ENCODE measurements at regions not wholly inside any gene's neighbourhood (a gene's known extent, or its start where the extent isn't known, plus 50 kb on each side); places are given as distances from the start of the nearest gene placed in this dataset.
A peak's percentile ranks its signal among the peaks of the same experiment; 100 is the strongest.

DNA sequence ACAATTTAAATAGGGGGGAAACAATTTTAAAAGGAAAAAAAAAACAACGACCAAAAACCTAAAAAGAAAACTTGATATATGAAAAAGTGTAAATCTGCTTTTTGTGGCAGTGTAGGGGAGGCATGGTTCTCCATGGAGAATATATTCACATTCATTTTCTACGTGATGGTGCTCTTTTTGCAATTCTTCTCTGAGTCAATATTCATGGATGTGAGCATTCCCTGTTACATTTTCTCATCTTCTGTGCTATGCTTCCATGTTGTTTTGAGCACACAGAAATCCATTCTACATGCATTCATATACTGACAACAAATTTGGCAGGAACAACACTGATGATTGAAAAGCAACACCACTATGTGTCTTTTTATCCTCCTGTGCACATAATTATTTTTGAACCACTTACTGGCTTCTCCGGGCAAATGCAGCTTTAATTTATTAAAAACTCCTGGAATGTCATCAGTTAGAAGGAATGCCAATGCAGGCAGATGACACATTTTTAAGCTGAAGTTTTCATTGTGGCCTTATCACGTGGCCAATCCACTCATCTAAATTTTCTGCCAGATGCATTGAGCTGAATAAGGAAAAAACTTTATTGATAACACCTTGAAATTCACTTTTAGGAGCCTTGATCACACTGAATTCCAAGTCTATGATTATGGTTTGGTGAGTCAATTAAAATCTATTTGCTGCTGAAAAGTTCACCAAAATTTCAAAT is 590.6 kb downstream of the NUF2 start:
- Histone ChIP-seq H3K9me3 (ENCODE audit: control insufficient read depth, low read length) (no peaks in the 10 kb centered on the region), H3K4me3 (ENCODE audit: insufficient read depth in 1 of 2, low read depth in 1 of 2, low read length in 2 of 2) (no peak overlapping the region), H3K4ac (ENCODE audit: low read depth in 1 of 2, low read length in 2 of 2) (no peak overlapping the region), H2BK12ac (ENCODE audit: low read length in 2 of 2) (no peak overlapping the region), H2BK120ac (ENCODE audit: low read depth, low read length) (no peak overlapping the region), H2AK5ac (ENCODE audit: low read length, severe bottlenecking) (no peak overlapping the region), H4K91ac (ENCODE audit: low read length) (no peak overlapping the region), H3K9ac (ENCODE audit: low read length) (peak overlapping the region; percentile 21), H3K14ac (ENCODE audit: low read length in 2 of 2) (no peak overlapping the region), H3K4me2 (ENCODE audit: low read length, poor library complexity, severe bottlenecking) (no peak overlapping the region), H2AFZ (ENCODE audit: low read depth, low read length) (no peak overlapping the region), H3K23ac (ENCODE audit: low read length in 2 of 2) (no peak overlapping the region), H3K18ac (ENCODE audit: low read depth in 1 of 2, low read length in 2 of 2) (no peak overlapping the region), H2BK15ac (ENCODE audit: low read depth, poor library complexity, severe bottlenecking) (no peak overlapping the region), H3K36me3 (ENCODE audit: control insufficient read depth in 1 of 2, insufficient read depth in 2 of 2, low read depth in 1 of 2, low read length in 2 of 2) (no peaks in the 10 kb centered on the region), H3K79me1 (replicated peaks; ENCODE audit: low read length, poor library complexity, severe bottlenecking) (no peaks in the 10 kb centered on the region), H2BK5ac (ENCODE audit: low read depth, low read length, poor library complexity, severe bottlenecking) (no peak overlapping the region), H3K27me3 (ENCODE audit: control insufficient read depth in 1 of 2, insufficient read depth in 1 of 2, low read length in 2 of 2) (no peaks in the 10 kb centered on the region), H3K4me1 (ENCODE audit: control insufficient read depth, insufficient read depth, low read depth, low read length) (no peaks in the 10 kb centered on the region), H3K27ac (ENCODE audit: low read length, poor library complexity, severe bottlenecking) (no peak overlapping the region), H4K8ac (ENCODE audit: low read length) (no peak overlapping the region)
- WGBS, result 88% methylated on average over 3 of the region's 4 CpGs
- no peak for DNase-seq

DNA sequence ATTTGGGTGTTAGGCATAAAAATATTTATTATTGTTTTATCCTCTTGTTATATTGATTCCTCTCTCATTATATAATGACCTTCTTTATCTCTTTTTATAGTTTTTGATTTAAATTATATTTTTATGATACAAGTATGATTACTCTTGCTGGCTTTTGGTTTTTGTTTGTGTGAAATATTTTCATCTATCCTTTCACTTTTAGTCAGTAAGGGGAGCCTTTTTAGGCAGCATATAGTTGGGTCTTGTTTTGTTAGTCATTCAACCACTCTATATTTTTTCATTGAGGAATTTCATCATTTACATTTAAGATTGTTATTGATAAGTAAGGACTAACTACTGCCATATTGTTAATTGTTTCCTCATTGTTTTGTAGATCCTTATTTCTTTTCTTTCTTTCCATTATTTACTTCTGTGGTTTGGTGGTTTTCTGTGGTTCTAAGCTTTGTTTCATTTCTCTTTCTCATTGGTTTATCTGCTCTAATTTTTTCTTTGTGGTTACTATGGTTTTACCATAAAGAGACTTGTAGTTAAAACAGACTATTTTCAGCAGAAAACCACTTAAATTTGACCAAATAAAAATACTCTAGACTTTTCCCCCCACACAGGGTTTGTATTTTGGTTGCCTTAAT is 593.1 kb downstream of the NUF2 start:
- no peak overlapping the region for H3K4me2 ChIP-seq (ENCODE audit: low read length, poor library complexity, severe bottlenecking)
- H3K9me3 ChIP-seq (ENCODE audit: control insufficient read depth, low read length), result no peaks in the 10 kb centered on the region
- H3K4me3 ChIP-seq (ENCODE audit: insufficient read depth in 1 of 2, low read depth in 1 of 2, low read length in 2 of 2), result no peak overlapping the region
- H3K27ac ChIP-seq (ENCODE audit: low read length, poor library complexity, severe bottlenecking), result no peak overlapping the region
- H4K91ac ChIP-seq (ENCODE audit: low read length), result no peak overlapping the region
- no peaks in the 10 kb centered on the region for H3K4me1 ChIP-seq (ENCODE audit: control insufficient read depth, insufficient read depth, low read depth, low read length)
- H4K8ac ChIP-seq (ENCODE audit: low read length), result no peak overlapping the region
- no peak overlapping the region for H3K9ac ChIP-seq (ENCODE audit: low read length)
- no peaks in the 10 kb centered on the region for H3K36me3 ChIP-seq (ENCODE audit: control insufficient read depth in 1 of 2, insufficient read depth in 2 of 2, low read depth in 1 of 2, low read length in 2 of 2)
- H3K14ac ChIP-seq (ENCODE audit: low read length in 2 of 2), result no peak overlapping the region
- no peak overlapping the region for H2AK5ac ChIP-seq (ENCODE audit: low read length, severe bottlenecking)
- H2BK5ac ChIP-seq (ENCODE audit: low read depth, low read length, poor library complexity, severe bottlenecking), result no peak overlapping the region
- DNase-seq, result no peak
- no peak overlapping the region for H2BK15ac ChIP-seq (ENCODE audit: low read depth, poor library complexity, severe bottlenecking)
- H3K79me1 ChIP-seq (replicated peaks; ENCODE audit: low read length, poor library complexity, severe bottlenecking), result no peaks in the 10 kb centered on the region
- no peak overlapping the region for H3K23ac ChIP-seq (ENCODE audit: low read length in 2 of 2)
- no peak overlapping the region for H2BK12ac ChIP-seq (ENCODE audit: low read length in 2 of 2)
- no peak overlapping the region for H2AFZ ChIP-seq (ENCODE audit: low read depth, low read length)
- H2BK120ac ChIP-seq (ENCODE audit: low read depth, low read length), result no peak overlapping the region
- no peaks in the 10 kb centered on the region for H3K27me3 ChIP-seq (ENCODE audit: control insufficient read depth in 1 of 2, insufficient read depth in 1 of 2, low read length in 2 of 2)
- no peak overlapping the region for H3K18ac ChIP-seq (ENCODE audit: low read depth in 1 of 2, low read length in 2 of 2)
- no peak overlapping the region for H3K4ac ChIP-seq (ENCODE audit: low read depth in 1 of 2, low read length in 2 of 2)

DNA sequence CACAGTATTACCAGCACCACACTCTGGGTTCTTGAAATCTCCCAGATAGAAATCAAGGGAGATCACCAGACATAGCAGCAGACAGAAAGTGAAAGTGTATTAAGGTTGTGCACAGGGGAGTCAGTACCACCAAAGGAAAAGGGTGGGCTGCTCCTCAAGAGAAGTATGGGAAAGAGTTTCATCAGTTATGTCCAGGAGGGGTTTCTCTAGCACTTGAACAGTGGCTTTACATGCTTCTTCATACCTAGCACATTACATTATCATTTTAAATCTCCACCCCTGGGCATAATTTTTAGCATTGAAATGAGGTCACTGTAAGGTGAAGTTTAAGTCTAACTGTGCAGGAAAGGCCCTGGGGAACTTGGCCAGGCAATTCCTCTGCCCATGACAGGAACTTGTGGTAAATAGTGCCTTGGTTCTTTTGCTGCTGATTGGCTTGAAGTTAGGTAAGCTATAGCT is 601.0 kb downstream of the NUF2 start:
- H2AK5ac ChIP-seq (ENCODE audit: low read length, severe bottlenecking), result no peak overlapping the region
- H3K4me1 ChIP-seq (ENCODE audit: control insufficient read depth, insufficient read depth, low read depth, low read length), result no peaks in the 10 kb centered on the region
- no peak overlapping the region for H3K18ac ChIP-seq (ENCODE audit: low read depth in 1 of 2, low read length in 2 of 2)
- no peak overlapping the region for H2AFZ ChIP-seq (ENCODE audit: low read depth, low read length)
- H3K14ac ChIP-seq (ENCODE audit: low read length in 2 of 2), result no peak overlapping the region
- no peak overlapping the region for H3K23ac ChIP-seq (ENCODE audit: low read length in 2 of 2)
- H4K91ac ChIP-seq (ENCODE audit: low read length), result no peak overlapping the region
- no peak overlapping the region for H2BK15ac ChIP-seq (ENCODE audit: low read depth, poor library complexity, severe bottlenecking)
- peak; percentile 2 for DNase-seq
- H3K9me3 ChIP-seq (ENCODE audit: control insufficient read depth, low read length), result no peaks in the 10 kb centered on the region
- no peaks in the 10 kb centered on the region for H3K36me3 ChIP-seq (ENCODE audit: control insufficient read depth in 1 of 2, insufficient read depth in 2 of 2, low read depth in 1 of 2, low read length in 2 of 2)
- H3K27ac ChIP-seq (ENCODE audit: low read length, poor library complexity, severe bottlenecking), result no peak overlapping the region
- no peak overlapping the region for H3K4ac ChIP-seq (ENCODE audit: low read depth in 1 of 2, low read length in 2 of 2)
- no peaks in the 10 kb centered on the region for H3K27me3 ChIP-seq (ENCODE audit: control insufficient read depth in 1 of 2, insufficient read depth in 1 of 2, low read length in 2 of 2)
- H3K9ac ChIP-seq (ENCODE audit: low read length), result no peak overlapping the region
- H2BK120ac ChIP-seq (ENCODE audit: low read depth, low read length), result no peak overlapping the region
- no peak overlapping the region for H2BK12ac ChIP-seq (ENCODE audit: low read length in 2 of 2)
- no peaks in the 10 kb centered on the region for H3K79me1 ChIP-seq (replicated peaks; ENCODE audit: low read length, poor library complexity, severe bottlenecking)
- H3K4me2 ChIP-seq (ENCODE audit: low read length, poor library complexity, severe bottlenecking), result no peak overlapping the region
- no peak overlapping the region for H3K4me3 ChIP-seq (ENCODE audit: insufficient read depth in 1 of 2, low read depth in 1 of 2, low read length in 2 of 2)
- H4K8ac ChIP-seq (ENCODE audit: low read length), result no peak overlapping the region
- H2BK5ac ChIP-seq (ENCODE audit: low read depth, low read length, poor library complexity, severe bottlenecking), result no peak overlapping the region

DNA sequence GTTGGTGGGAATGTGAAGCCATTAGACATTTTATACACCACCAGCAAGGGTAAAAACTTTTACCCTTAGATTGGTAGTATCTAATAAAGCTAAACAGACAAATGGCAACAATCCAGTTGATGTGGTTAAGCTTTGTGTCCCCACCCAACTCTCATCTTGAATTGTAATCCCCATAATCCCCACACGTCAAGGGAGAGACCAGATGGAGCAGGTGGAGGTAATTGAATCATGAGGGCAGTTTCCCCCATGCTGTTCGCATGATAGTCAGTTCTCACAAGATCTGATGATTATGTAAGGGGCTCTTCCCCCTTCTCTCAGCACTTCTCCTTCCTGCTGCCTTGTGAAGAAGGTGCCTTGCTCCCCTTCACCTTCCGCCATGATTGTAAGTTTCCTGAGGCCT is 602.3 kb downstream of the NUF2 start:
- no peak overlapping the region for H2AK5ac ChIP-seq (ENCODE audit: low read length, severe bottlenecking)
- no peak overlapping the region for H3K9ac ChIP-seq (ENCODE audit: low read length)
- no peaks in the 10 kb centered on the region for H3K4me1 ChIP-seq (ENCODE audit: control insufficient read depth, insufficient read depth, low read depth, low read length)
- no peak overlapping the region for H4K91ac ChIP-seq (ENCODE audit: low read length)
- no peaks in the 10 kb centered on the region for H3K9me3 ChIP-seq (ENCODE audit: control insufficient read depth, low read length)
- H2BK15ac ChIP-seq (ENCODE audit: low read depth, poor library complexity, severe bottlenecking), result no peak overlapping the region
- H3K18ac ChIP-seq (ENCODE audit: low read depth in 1 of 2, low read length in 2 of 2), result no peak overlapping the region
- H3K4ac ChIP-seq (ENCODE audit: low read depth in 1 of 2, low read length in 2 of 2), result no peak overlapping the region
- no peaks in the 10 kb centered on the region for H3K36me3 ChIP-seq (ENCODE audit: control insufficient read depth in 1 of 2, insufficient read depth in 2 of 2, low read depth in 1 of 2, low read length in 2 of 2)
- no peak overlapping the region for H3K4me2 ChIP-seq (ENCODE audit: low read length, poor library complexity, severe bottlenecking)
- no peak overlapping the region for H2BK120ac ChIP-seq (ENCODE audit: low read depth, low read length)
- no peaks in the 10 kb centered on the region for H3K79me1 ChIP-seq (replicated peaks; ENCODE audit: low read length, poor library complexity, severe bottlenecking)
- WGBS, result 86% methylated on average over 2 of the region's 3 CpGs
- H2AFZ ChIP-seq (ENCODE audit: low read depth, low read length), result no peak overlapping the region
- no peak overlapping the region for H3K4me3 ChIP-seq (ENCODE audit: insufficient read depth in 1 of 2, low read depth in 1 of 2, low read length in 2 of 2)
- H3K23ac ChIP-seq (ENCODE audit: low read length in 2 of 2), result no peak overlapping the region
- no peak overlapping the region for H2BK5ac ChIP-seq (ENCODE audit: low read depth, low read length, poor library complexity, severe bottlenecking)
- no peak overlapping the region for H4K8ac ChIP-seq (ENCODE audit: low read length)
- H3K27ac ChIP-seq (ENCODE audit: low read length, poor library complexity, severe bottlenecking), result no peak overlapping the region
- no peak overlapping the region for H2BK12ac ChIP-seq (ENCODE audit: low read length in 2 of 2)
- no peaks in the 10 kb centered on the region for H3K27me3 ChIP-seq (ENCODE audit: control insufficient read depth in 1 of 2, insufficient read depth in 1 of 2, low read length in 2 of 2)
- no peak overlapping the region for H3K14ac ChIP-seq (ENCODE audit: low read length in 2 of 2)
- DNase-seq, result no peak

All from mesenchymal stem cell (in vitro differentiated cells and primary cell).